RPMI8226 (cell line): ENCODE measurements at regions not wholly inside any gene's neighbourhood (a gene's known extent, or its start where the extent isn't known, plus 50 kb on each side); places are given as distances from the start of the nearest gene placed in this dataset.
A peak's percentile ranks its signal among the peaks of the same experiment; 100 is the strongest.

Source experiments
- DNase-seq: peaks from one replicate; pipeline ENCODE4 v3.0.0-alpha.2; 2015

GRCh38 chr10:133035952-133036351, 51.8 kb upstream of the ADGRA1 start:
- no peak for DNase-seq

- DNase-seq, result no peak
Measured at GRCh38 chr10:133034762-133035161, 53.0 kb upstream of the ADGRA1 start.

GRCh38 chr10:133034092-133034491, 53.6 kb upstream of the ADGRA1 start:
- DNase-seq, result no peak

- no peak for DNase-seq
Measured at GRCh38 chr10:133033742-133034048, 54.0 kb upstream of the ADGRA1 start.

- DNase-seq, result no peak
Measured at GRCh38 chr10:133032976-133033741, 54.6 kb upstream of the ADGRA1 start.

GRCh38 chr10:133032231-133032630, 55.5 kb upstream of the ADGRA1 start:
- DNase-seq, result no peak

GRCh38 chr10:133031541-133032125, 56.1 kb upstream of the ADGRA1 start:
- DNase-seq, result no peak

GRCh38 chr10:133030781-133031180, 56.9 kb upstream of the ADGRA1 start:
- DNase-seq, result no peak

GRCh38 chr10:133030126-133030525, 57.6 kb upstream of the ADGRA1 start:
- no peak for DNase-seq

- DNase-seq, result no peak
Measured at GRCh38 chr10:133028956-133029355, 58.8 kb upstream of the ADGRA1 start.

GRCh38 chr10:133028158-133028557, 59.6 kb upstream of the ADGRA1 start:
- no peak for DNase-seq

GRCh38 chr10:133027482-133027881, 60.2 kb upstream of the ADGRA1 start:
- DNase-seq, result no peak

GRCh38 chr10:133026726-133027395, 60.9 kb upstream of the ADGRA1 start:
- no peak for DNase-seq

- DNase-seq, result no peak
Measured at GRCh38 chr10:133026171-133026570, 61.6 kb upstream of the ADGRA1 start.

GRCh38 chr10:133025558-133026090, 62.1 kb upstream of the ADGRA1 start:
- no peak for DNase-seq

GRCh38 chr10:133024704-133025557, 62.8 kb upstream of the ADGRA1 start:
- peak; percentile 23 for DNase-seq

GRCh38 chr10:133023216-133023843, 64.4 kb upstream of the ADGRA1 start:
- no peak for DNase-seq

GRCh38 chr10:133022776-133023100, 65.0 kb upstream of the ADGRA1 start:
- DNase-seq, result no peak

- no peak for DNase-seq
Measured at GRCh38 chr10:133021963-133022775, 65.6 kb upstream of the ADGRA1 start.

- DNase-seq, result no peak
Measured at GRCh38 chr10:133021116-133021962, 66.4 kb upstream of the ADGRA1 start.
